Smooth muscle cell (in vitro differentiated cells): ENCODE measurements at regions not wholly inside any gene's neighbourhood (a gene's known extent, or its start where the extent isn't known, plus 50 kb on each side); places are given as distances from the start of the nearest gene placed in this dataset.

ENCODE experiments used
- DNase-seq: peaks from one replicate; lab custom pipeline; 2025; ENCODE audit not compliant: unreplicated experiment; lab: John Stamatoyannopoulos, UW
- H2AFZ ChIP-seq: fragments of 200-600 bp; sonication (generic); 2 replicates; pipeline ENCODE4 v1.6.0; 2016; ENCODE audit warnings: antibody characterized with exemption, low read depth, mild to moderate bottlenecking
- H3F3A ChIP-seq: fragments of 200-600 bp; sonication (generic); 2 replicates; pipeline ENCODE4 v1.6.0; 2017; ENCODE audit warnings: antibody characterized with exemption, low read depth
- H3K27ac ChIP-seq: fragments of 200-600 bp; sonication (generic); 2 replicates; pipeline ENCODE4 v1.5.1; 2016; ENCODE audit warnings: low read depth, mild to moderate bottlenecking
- H3K27me3 ChIP-seq: fragments of 200-600 bp; sonication (generic); 2 replicates; pipeline ENCODE4 v1.6.1; 2016; ENCODE audit warnings: low read depth, mild to moderate bottlenecking
- H3K36me3 ChIP-seq: fragments of 200-600 bp; sonication (generic); 2 replicates; pipeline ENCODE4 v1.5.1; 2016; ENCODE audit warnings: low read depth
- H3K4me1 ChIP-seq: fragments of 200-600 bp; sonication (generic); 2 replicates; pipeline ENCODE4 v1.5.1; 2016; ENCODE audit warnings: low read depth
- H3K4me2 ChIP-seq: fragments of 200-600 bp; sonication (generic); 2 replicates; pipeline ENCODE4 v1.6.0; 2016; ENCODE audit warnings: mild to moderate bottlenecking
- H3K4me3 ChIP-seq: fragments of 200-600 bp; sonication (generic); 2 replicates; pipeline ENCODE4 v1.5.1; 2016; ENCODE audit warnings: mild to moderate bottlenecking
- H3K79me2 ChIP-seq: fragments of 200-600 bp; sonication (generic); 2 replicates; pipeline ENCODE4 v1.6.0; 2016; ENCODE audit warnings: low read depth, mild to moderate bottlenecking
- H3K9ac ChIP-seq: fragments of 200-600 bp; sonication (generic); 2 replicates; pipeline ENCODE4 v1.6.0; 2016; ENCODE audit warnings: low read depth
- H3K9me3 ChIP-seq: fragments of 200-600 bp; sonication (generic); replicated peaks from 2 replicates; pipeline ENCODE4 v1.5.1; 2016; ENCODE audit warnings: low read depth
- H4K20me1 ChIP-seq: fragments of 200-600 bp; sonication (generic); 2 replicates; pipeline ENCODE4 v1.6.0; 2016; ENCODE audit warnings: low read depth
- WGBS: methylation state at CpG from one replicate; pipeline ENCODE4 v1.1.7; 2016; ENCODE audit warnings: low lambda C conversion rate; 5-methylcytosine and 5-hydroxymethylcytosine counted together
- TF ChIP-seq, protein P1 (sequence below): fragments of 200-600 bp; sonication (generic); IDR thresholded peaks from 2 replicates; pipeline ENCODE4 v1.5.1; 2017; ENCODE audit warnings: borderline replicate concordance, mild to moderate bottlenecking, antibody characterized with exemption; ENCODE audit not compliant: insufficient read depth, poor library complexity, severe bottlenecking

DNA sequence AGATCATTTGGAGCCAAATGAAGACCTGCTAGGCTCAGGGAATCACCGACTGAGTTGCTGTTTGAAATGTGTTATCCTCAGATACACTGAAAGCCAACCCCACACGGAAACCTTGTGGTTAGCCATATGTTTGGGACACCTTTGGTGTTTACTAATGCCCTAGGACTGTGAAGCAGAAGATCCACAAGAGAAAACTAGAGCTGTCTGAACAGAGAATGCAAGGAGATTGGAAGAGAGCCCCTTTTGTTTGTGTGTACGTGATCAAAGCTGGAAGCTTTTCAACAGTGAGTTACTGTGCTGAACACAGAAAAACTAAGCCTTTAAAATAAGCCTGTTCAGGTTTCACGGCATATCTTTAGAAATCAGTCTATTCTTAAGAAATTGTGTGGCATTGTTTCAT, 908.2 kb upstream of the ADGRL2 start:
- Histone ChIP-seq H3K4me1 (peaks cover 5% of the 10 kb centered on the region), H3K36me3 (no peaks in the 10 kb centered on the region), H4K20me1 (no peaks in the 10 kb centered on the region), H3K4me3 (no peak overlapping the region), H3K4me2 (no peak overlapping the region), H2AFZ (peak overlapping the region; percentile 64), H3K27ac (no peak overlapping the region), H3K9ac (no peak overlapping the region), H3K79me2 (no peaks in the 10 kb centered on the region), H3F3A (no peaks in the 10 kb centered on the region), H3K27me3 (no peaks in the 10 kb centered on the region), H3K9me3 (no peaks in the 10 kb centered on the region)
- TF ChIP-seq, protein P1, sequence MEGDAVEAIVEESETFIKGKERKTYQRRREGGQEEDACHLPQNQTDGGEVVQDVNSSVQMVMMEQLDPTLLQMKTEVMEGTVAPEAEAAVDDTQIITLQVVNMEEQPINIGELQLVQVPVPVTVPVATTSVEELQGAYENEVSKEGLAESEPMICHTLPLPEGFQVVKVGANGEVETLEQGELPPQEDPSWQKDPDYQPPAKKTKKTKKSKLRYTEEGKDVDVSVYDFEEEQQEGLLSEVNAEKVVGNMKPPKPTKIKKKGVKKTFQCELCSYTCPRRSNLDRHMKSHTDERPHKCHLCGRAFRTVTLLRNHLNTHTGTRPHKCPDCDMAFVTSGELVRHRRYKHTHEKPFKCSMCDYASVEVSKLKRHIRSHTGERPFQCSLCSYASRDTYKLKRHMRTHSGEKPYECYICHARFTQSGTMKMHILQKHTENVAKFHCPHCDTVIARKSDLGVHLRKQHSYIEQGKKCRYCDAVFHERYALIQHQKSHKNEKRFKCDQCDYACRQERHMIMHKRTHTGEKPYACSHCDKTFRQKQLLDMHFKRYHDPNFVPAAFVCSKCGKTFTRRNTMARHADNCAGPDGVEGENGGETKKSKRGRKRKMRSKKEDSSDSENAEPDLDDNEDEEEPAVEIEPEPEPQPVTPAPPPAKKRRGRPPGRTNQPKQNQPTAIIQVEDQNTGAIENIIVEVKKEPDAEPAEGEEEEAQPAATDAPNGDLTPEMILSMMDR = no peak
- no peak for DNase-seq
- WGBS = 59% methylated on average over 4 of the region's 4 CpGs

DNA sequence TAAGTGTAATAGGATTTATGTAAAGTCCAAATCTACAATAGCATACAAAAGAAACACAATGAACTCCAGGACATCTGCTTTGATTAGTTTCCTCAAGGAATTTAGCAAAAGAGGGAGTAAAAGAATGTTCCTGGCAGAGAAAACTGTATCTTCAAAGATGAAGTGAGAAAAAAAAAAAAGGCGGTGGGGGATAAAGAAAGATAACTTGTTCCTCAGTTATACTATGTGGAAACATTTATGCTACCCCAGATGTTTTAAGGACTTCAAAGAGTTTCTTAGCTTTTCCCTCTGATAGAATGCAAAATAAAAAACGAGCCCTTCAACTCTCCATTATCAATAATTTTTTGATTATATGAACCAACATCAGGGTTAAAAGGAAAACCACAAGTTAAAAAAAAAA, 908.9 kb upstream of the ADGRL2 start:
- Histone ChIP-seq H4K20me1 (no peaks in the 10 kb centered on the region), H3K4me2 (no peak overlapping the region), H3F3A (no peaks in the 10 kb centered on the region), H3K27me3 (no peaks in the 10 kb centered on the region), H3K4me3 (no peak overlapping the region), H3K9ac (no peak overlapping the region), H3K79me2 (no peaks in the 10 kb centered on the region), H3K27ac (no peak overlapping the region), H3K36me3 (no peaks in the 10 kb centered on the region), H2AFZ (no peak overlapping the region), H3K4me1 (peaks cover 5% of the 10 kb centered on the region), H3K9me3 (no peaks in the 10 kb centered on the region)
- 93% methylated on average over 2 of the region's 2 CpGs for WGBS
- TF ChIP-seq, protein P1 = no peak
- no peak for DNase-seq

DNA sequence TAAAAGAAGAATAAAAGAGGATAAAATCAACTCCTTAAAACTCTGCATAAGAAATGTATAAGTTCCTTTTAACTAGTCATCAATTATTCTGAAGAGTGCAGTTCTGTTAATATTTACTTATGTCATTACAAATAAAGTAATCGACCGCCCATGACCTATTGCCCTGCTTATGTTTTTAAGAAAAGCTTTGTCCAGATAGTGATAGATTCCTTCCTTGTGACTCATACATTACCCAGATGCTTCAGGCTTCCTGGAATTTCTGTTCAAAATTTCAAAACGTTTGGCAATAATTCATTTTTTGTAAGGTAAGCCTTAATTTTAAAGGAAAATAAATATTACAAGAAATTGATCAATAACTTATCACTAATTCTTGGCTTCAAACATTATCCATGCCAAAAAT, 918.2 kb upstream of the ADGRL2 start:
- H2AFZ ChIP-seq = no peak overlapping the region
- H3K9ac ChIP-seq = no peak overlapping the region
- H3K27ac ChIP-seq = no peak overlapping the region
- no peaks in the 10 kb centered on the region for H3F3A ChIP-seq
- no peak overlapping the region for H3K4me2 ChIP-seq
- H3K27me3 ChIP-seq = no peaks in the 10 kb centered on the region
- H3K4me1 ChIP-seq = no peaks in the 10 kb centered on the region
- H3K9me3 ChIP-seq = no peaks in the 10 kb centered on the region
- 30% methylated on average over 3 of the region's 3 CpGs for WGBS
- no peaks in the 10 kb centered on the region for H3K36me3 ChIP-seq
- no peaks in the 10 kb centered on the region for H3K79me2 ChIP-seq
- H4K20me1 ChIP-seq = no peaks in the 10 kb centered on the region
- no peak overlapping the region for H3K4me3 ChIP-seq
- no peak for DNase-seq
- TF ChIP-seq, protein P1 = no peak

DNA sequence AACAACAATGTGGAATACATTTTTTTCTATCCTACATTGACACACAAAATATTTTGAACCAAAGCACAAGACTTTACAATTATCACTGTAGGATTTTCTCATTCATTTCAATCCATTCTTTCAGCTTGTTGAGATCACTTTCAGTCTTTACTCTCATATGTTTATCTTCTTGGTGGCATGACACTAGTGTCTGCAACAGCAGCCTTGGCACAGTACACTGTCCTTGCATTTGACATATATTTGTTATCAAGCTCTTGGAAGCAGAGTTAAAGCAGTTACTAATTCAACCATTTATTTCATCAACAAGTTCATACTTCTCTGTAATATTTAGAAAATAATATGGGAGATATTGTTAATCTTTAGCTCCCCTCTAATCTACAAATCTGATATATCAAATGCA, 922.4 kb upstream of the ADGRL2 start:
- no peaks in the 10 kb centered on the region for H4K20me1 ChIP-seq
- H3K27me3 ChIP-seq = no peaks in the 10 kb centered on the region
- H3K9me3 ChIP-seq = no peaks in the 10 kb centered on the region
- no peak overlapping the region for H3K4me2 ChIP-seq
- H3K79me2 ChIP-seq = no peaks in the 10 kb centered on the region
- no peak for DNase-seq
- H3K9ac ChIP-seq = no peak overlapping the region
- H3K4me3 ChIP-seq = no peak overlapping the region
- H2AFZ ChIP-seq = no peak overlapping the region
- TF ChIP-seq, protein P1 = no peak
- H3K4me1 ChIP-seq = no peaks in the 10 kb centered on the region
- no peaks in the 10 kb centered on the region for H3F3A ChIP-seq
- no peak overlapping the region for H3K27ac ChIP-seq
- no peaks in the 10 kb centered on the region for H3K36me3 ChIP-seq
